WI38 (cell line): ENCODE measurements at regions not wholly inside any gene's neighbourhood (a gene's known extent, or its start where the extent isn't known, plus 50 kb on each side); places are given as distances from the start of the nearest gene placed in this dataset.

Experiments
- H3K4me3 ChIP-seq: 2 replicates; pipeline ENCODE4 v1.5.1; 2011; ENCODE audit warnings: low read depth, mild to moderate bottlenecking, control low read depth, low read length
- CTCF ChIP-seq: IDR thresholded peaks from 2 replicates; pipeline ENCODE4 v1.5.1; 2012; ENCODE audit warnings: low read depth, mild to moderate bottlenecking, control low read depth, low read length

- TF ChIP-seq CTCF = no peak
- no peak overlapping the region for H3K4me3 ChIP-seq
Observed at GRCh38 chr11:70699294-70700221, 301.2 kb downstream of the CTTN start.

GRCh38 chr11:70700453-70700852, 302.1 kb downstream of the CTTN start:
- H3K4me3 ChIP-seq = no peak overlapping the region
- no peak for TF ChIP-seq CTCF

GRCh38 chr11:70700871-70701270, 302.5 kb downstream of the CTTN start:
- TF ChIP-seq CTCF = no peak
- H3K4me3 ChIP-seq = no peak overlapping the region

- no peak for TF ChIP-seq CTCF
- no peak overlapping the region for H3K4me3 ChIP-seq
Observed at GRCh38 chr11:70702040-70702648, 303.8 kb downstream of the CTTN start.

GRCh38 chr11:70703141-70704064, 305.1 kb downstream of the CTTN start:
- no peak for TF ChIP-seq CTCF
- no peak overlapping the region for H3K4me3 ChIP-seq

GRCh38 chr11:70705097-70705496, 306.8 kb downstream of the CTTN start:
- no peak overlapping the region for H3K4me3 ChIP-seq
- TF ChIP-seq CTCF = no peak
